Embryonic facial prominence (tissue), 1 donor: ENCODE measurements at regions not wholly inside any gene's neighbourhood (a gene's known extent, or its start where the extent isn't known, plus 50 kb on each side); places are given as distances from the start of the nearest gene placed in this dataset.
A peak's percentile ranks its signal among the peaks of the same experiment; 100 is the strongest.
"Not testable (repeated sequence)": the region's sequence is repeated elsewhere in the genome, so short reads cannot be mapped to it uniquely, and the experiment has no call there.

Experiments used
- DNase-seq: peaks from one replicate; pipeline ENCODE4 v3.0.0-alpha.2; 2016; ENCODE audit errors: extremely low spot score

DNA sequence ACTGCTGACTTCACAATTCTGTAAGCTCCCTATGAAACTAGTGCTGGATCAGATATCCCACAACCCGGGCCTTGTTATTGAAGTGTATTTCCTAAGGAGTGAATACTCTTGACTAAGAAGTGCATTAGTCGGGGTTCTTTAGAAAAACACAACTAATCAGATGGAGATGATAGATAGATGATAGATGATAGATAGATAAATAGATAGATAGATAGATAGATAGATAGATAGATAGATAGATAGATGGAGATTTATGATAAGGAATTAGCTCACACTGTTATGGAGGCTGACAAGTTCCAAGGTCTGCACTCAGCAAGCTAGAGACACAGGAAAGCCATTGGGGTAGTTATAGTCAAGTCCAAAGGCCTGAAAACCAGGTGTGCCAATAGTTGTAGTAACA lies 214.6 kb upstream of the COX7C start:
- no peak for DNase-seq

DNA sequence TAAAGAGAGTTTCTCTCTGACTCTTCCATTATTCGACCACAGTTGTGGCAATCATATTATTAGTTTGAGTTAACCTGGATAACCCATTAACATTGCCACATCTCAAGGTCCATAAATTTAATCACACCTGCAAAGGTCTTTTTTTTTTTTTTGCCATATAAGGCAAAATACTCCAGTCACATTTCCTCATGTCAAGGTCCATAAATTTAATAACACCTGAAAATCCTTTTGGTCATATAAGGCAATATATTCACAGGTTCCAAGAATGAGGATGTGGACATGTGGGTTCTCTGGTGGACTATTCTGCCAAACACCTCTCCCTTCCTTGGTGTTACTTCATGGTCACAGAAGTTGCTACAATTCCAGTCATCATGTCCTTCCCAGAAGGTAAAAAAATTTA lies 213.5 kb upstream of the COX7C start:
- DNase-seq: no peak

DNA sequence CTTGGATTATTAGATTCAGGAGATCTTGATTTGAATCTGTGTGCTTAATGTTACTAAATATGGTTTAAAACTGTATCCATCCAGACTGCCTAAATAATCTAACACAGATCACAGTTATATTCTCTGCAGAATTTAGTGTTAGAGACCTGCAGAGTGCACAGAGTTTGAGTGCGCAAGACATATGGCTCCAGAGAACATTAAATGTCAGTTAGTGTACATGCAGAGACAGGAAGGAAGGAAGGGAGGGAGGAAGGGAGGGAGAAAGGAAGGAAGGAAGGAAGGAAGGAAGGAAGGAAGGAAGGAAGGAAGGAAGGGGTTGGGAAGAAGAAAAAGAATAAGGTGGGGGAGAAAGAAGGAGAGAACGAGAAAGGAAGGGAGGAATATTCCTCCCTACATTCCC lies 210.0 kb upstream of the COX7C start:
- no peak for DNase-seq

DNA sequence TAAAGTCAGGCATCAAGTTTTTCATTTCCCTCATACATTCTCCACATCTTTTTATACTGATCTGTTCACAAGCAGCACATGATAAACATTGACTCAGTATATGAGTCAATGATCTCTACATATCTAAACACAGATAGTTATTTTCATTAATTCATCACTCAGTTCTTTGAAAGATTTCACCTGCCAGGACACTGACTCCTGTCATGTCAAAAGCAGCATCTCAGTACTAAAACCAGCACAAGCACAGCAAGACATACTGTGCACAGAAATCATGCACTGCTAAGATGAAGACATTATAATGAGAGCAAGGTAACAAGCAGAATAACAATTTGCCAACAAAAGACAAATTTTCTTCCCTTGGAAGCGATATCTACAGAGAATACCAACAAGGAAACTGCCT lies 206.1 kb upstream of the COX7C start:
- no peak for DNase-seq

DNA sequence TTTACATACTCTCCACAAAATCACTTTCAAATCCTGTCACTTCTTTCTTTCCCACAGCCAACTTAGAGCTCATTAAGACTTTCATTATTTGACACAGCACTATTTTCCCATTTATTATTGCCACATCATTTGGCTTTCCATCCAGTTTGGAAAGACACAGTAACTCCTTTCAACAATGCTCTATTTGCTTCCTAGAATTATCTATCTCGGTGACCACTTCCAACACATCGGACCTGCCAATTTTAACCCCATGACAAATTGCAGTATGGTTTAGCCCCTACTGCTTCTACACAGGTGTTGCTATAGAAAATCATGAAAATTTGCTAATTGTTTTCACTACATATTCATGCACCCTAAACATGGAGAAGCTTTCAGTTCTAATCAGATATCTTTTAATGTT lies 190.6 kb upstream of the COX7C start:
- no peak for DNase-seq

DNA sequence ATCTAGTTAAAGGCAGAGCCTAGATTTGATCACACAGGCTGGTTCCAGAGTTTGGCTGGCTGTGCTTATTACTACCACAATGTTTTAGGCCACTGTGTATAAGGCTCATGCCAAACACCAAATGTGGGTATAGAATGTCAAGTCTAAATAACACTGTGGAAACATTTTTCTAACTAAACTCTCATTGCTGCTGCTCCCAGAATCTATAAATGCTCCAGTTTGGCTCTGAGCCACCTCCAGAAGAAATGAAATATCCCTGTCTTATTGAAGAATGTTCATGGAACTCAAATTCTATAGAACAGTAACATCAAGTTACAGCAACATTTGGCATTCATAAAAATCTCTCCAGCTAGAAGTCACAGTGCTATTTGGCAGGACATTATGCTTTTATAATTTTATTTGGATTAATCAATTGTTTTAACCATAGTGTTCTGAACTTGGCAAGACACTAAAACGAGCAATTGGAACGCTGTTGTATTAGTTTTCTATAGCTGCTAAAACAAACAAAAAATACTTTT lies 178.1 kb upstream of the COX7C start:
- peak; percentile 19 for DNase-seq

DNA sequence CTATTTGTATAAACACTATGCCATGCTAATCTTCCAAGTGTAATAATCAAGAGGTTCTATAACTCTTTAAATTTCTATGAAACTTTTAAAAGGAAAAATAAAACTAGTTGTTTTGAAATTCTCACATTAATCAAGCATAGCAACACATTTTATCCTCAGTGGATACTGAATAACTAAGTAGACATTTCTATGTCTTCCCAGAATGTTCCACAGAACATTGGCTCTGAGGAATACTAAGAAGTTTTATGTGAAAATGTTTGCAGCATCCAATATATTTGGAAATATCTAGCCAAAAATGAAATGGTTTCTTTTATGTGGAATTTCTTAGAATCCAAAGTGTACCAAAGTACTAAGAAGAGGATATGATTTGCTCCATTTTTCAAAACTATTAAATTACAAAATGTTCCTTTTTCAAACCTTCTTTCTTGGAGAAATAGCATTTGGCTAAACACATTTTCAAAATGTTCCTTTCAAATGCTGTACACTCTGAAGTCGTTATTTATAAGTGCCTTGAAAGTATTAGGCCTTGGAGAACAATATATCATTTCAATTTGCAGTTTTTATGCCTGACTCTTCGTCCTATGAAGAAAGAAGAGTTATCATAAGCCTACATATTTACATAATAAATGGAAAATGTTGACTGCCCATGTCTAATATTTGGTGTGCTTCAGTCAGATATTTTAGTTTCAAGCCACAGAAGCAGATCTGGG lies 175.6 kb upstream of the COX7C start:
- no peak for DNase-seq

DNA sequence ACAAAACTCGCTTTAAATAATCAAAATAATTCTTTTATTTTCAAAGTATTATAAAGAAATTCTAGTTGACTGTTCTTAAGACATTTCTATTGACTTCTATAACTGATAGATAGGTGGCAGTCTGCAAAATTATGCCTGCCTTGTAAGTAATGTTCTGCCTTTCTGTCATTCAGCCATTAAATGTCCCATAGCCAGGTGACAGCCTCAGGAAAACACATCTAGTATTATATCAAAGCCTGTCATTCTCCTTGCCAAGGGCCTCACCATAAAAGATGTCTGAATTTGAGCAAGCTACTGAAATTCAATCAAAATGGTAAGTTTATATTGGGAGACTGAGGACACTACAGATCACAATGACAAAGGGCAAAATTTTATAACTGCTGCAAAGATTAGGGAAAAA lies 170.4 kb upstream of the COX7C start:
- DNase-seq: no peak

DNA sequence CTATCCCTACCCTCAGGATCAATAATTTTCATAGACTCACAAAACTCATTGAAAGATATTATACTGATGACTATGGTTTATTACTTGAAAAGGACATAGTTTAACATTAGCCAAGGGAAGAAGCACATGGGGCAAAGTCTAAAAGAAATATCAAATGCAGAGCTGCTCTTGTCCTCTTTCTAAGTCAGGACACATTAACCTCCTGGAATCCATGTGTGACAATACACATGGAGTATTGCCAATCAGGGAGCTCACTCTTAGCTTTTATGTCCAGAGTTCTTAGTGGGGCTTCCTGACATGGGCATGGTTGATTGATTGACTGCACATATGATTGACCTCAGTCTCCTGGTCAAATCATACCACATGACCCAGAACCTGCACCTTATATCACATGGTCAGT lies 165.5 kb upstream of the COX7C start:
- no peak for DNase-seq

DNA sequence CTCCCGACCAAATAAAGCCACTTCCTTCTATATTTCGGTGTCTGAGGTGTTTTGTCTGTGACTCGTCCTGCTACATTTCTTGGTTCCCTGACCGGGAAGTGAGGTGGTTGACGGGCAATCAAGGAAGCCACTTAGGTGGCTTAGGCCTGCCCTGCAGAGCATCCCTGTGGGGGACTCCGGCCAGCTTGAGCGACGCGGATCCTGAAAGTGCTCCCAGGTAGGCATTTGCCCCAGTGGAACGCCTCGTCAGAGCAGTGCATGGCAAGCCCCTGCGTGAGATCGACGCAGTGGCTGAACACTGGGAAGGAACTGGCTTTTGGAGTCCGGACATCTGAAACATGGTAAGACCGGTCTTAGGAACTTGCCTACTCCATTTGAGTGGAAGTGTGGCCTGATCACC lies 157.2 kb upstream of the COX7C start:
- DNase-seq: no peak

DNA sequence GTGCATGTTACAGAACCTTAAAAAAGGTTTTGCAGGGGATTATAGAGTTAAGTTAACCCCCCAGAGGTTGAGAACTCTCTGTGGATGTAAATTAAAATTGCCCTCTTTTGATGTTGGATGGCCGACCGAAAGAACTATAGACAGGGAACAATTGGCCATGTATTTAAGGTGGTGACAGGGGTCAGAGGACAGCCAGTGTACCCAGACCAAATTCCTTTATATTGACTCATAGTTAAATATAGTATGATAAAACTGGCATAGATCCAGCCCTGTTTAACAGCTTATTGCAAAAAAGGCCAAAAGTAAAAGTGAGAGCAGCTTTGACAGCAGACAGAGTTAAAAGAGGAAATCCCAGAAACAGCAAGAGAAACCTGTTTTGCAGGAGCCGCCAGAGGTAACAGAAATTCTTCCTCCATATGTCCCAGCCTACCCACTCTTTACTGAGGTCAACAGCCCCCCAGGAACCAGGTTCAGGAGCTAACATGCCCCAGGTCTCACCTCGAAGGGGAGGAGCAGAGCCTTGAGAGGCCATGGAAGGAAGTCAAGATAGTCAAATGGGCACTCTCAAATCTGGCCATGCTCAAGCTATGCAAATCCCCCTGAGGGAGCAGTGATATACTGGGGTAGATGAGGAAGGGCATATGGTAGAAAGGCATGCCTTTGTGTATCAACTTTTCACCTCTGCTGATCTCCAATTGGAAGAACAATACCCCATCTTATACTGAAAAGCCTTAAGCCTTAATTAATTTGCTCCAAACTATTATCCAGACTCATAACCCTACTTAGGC lies 156.4 kb upstream of the COX7C start:
- DNase-seq: no peak

DNA sequence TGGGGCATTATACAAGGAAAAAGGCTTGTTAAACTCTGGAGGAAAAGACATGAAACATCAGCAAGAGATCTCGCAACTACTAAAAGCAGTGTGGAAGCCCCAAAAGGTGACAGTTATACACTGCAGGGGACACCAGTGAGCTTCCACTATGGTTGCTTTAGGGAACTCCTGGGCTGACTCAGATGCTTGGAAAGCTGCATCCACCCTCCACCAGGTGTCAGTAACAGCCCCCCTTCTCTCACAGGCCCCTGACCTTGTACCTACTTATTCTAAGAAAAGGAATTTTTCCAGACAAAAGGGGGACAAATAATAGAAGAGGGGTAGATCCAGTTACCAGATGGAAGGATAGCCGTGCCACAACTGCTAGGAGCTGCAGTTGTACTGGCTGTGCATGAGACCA lies 154.4 kb upstream of the COX7C start:
- DNase-seq: no peak

DNA sequence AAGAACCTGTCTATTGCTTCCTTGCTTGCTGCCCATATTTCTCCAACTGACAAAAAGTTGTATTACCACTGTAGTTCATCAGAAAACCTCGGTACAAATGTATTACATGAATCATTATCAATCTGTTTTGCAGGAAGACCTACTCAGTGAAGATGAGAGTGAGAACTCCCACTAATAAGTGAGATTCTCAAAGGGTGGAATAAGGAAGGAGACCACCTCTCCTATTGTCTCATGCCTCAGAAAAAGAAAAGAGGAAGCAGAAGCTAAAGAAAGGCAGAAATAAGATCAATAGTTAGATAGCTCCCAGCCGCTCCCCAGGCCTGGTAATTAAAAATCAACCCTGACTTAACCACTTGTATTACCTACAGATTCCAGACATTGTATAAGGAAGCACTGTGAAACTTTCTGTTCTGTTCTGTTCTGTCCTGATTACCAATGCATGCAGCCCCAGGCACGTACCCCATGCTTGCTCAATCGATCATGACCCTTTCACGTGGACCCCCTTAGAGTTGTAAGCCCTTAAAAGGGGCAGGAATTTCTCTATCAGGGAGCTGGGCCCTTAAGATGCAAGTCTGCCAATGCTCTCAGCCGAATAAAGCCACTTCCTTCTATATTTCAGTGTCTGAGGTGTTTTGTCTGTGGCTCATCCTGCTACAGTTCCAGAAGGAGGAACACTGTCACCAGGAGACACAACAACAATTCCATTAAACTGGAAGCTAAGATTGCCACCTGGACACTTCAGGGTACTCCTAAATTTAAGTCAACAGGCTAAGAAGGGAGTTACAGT lies 152.5 kb upstream of the COX7C start:
- no peak for DNase-seq

DNA sequence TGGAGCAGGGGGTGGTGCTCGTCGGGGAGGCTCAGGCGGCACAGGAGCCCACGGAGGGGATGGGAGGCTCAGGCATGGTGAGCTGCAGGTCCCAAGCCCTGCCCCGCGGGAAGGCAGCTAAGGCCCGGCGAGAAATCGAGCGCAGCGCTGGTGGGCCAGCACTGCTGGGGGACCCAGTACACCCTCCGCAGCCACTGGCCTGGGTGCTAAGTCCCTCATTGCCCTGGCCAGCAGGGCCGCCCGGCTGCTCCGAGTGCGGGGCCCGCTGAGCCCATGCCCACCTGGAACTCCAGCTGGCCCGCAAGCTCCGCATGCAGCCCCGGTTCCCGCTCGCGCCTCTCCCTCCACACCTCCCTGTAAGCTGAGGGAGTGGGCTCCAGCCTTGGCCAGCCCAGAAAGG lies 151.0 kb upstream of the COX7C start:
- not testable (repeated sequence) for DNase-seq

DNA sequence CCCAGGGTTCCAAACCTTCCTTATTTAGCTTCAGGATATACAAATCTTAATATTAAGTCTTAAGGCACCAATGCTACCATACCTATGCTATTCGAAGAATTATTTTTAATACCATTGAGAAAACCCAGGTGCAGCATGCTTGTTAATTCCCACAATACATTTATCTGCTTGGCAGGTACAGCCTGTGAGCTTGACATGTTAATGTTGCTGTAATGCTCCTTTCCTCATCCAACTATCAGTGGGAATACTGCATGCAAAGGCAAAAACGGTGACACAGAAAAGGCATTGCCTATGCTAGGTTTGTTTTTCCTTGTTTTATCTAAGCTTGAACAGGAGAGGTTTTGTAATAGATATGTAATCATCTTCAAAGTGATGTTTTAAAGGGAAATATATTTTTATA lies 135.7 kb upstream of the COX7C start:
- DNase-seq: no peak

DNA sequence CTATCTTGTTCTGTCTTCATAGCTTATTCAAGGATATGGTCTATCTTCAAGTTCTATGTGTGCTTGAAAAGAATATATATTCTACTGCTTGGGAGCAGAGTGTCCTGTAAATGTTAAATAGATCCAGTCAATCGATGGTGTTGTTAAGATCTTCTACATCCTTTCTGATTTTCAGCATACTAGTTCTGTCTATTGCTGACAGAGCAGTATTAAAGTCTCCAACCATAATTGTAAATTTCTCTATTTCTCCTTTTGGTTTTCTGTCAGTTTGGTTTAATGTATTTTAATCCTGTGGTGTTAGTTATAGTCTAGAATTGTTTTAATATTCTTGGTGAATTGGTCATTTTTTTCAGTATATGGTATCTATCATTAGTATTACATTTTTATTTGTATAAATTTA lies 124.0 kb upstream of the COX7C start:
- DNase-seq: no peak

DNA sequence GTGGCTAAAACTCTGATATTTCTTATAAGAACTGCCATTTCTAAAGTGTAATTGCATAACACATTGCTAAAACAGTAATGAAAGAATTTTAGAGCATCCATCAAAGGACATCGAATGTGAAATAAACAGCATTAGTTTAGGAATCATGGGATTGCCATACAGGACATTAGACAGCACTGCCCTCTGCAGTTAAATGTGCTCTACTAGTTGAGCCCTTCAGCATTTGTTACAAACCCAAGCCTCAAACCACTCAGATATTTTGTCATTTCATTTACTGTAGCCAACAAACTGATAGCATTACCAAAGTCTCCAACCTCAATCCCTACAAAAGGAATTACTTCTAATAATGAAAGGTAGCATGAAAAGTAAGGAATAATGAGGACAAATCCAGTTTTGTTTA lies 116.8 kb upstream of the COX7C start:
- no peak for DNase-seq

DNA sequence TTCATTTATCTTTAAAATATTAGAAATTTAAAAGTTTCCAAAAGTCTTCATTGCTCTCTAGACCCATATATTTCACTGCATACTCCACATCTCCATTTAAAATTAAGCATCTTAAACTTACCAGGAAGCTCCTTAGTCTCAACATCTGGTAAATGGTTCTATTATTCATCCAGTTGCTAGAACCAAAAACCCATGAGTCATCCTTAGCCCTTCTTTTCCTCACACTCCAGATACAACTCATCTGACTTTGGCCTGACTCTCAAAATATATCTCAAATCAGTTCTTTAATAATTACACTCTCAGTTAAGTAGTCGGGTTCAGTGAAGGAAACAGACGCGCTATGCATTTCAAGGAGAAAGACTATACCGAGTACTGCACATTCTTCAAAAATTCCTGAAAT lies 110.2 kb upstream of the COX7C start:
- DNase-seq: no peak

DNA sequence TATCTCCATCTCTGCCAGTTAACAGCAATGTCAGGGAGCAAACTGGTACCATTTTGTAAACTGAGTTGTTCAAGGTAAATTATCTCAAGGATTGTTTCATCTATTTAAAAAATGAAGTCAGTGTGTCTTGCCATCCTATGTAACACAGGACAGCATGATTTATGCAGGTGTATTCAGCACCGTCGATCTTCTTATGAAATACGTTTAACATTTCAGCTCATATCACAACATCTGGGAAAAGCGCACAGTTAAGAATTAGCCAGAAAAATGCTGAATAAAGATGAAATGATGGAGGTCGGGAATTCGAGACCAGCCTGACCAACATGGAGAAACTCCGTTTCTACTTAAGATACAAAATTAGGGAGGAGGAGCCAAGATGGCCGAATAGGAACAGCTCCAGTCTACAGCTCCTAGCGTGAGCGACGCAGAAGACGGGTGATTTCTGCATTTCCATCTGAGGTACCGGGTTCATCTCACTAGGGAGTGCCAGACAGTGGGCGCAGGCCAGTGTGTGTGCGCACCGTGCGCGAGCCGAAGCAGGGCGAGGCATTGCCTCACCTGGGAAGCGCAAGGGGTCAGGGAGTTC lies 107.3 kb upstream of the COX7C start:
- not testable (repeated sequence) for DNase-seq

DNA sequence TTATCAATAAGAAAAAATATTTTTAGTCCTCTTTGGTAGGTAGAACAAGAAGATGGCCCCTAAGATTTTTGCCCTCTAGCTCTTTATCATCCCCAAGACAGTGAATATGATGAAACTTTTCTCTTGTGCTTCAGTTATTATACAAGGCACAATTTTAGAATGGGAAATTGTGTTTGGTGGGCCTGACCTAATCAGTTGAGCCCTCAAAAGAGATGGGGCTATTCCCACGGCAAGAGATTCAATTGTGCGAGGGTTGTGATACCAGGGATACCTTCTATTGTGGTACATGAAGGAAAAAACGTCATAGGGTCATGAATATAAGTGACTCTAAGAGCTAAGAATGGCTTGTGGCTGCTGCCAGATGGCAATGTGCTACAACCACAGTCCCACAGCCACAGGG lies 94.0 kb upstream of the COX7C start:
- no peak for DNase-seq

DNA sequence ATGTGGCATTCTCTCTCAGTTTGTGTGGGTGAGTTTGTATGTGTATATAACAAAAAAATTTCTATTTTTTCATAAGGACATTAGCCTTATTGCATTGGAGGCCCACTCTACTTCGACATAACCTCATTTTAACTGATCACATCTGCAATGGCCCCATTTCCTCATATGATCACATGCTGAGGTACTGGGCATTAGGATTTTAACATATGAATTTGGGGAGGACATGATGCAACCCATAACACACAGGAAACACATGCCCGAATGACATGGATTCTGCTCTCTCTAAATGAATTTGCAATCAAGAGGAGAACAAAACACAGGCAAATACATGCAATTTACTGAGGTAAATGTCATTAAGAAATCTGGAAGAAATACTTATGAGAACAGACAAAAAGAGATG lies 92.1 kb upstream of the COX7C start:
- DNase-seq: no peak

DNA sequence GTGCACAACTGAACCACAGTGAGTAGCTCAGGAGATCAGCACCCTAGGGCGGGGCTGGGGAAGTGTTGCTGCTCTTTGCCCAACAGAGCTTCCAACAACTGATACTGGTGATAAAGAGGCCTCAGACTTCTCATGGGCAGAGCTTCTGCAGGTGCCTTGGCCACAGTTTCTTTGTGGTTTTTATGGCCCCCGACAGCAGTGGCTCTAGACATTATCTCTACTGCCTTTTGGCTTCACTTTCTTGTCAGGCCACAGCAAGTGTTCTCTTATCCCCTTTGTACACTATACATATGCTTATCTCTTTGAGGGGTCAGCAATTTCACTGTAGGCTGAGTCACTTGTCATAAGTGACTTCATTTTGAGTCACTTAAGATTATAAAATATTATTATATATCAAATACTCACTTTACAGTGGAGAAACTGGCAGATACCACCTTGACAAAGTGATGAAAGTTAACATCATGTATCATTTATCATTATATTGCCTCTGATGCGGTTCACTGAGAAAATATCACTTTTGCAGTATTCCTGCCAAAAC lies 90.9 kb upstream of the COX7C start:
- DNase-seq: no peak
